H9 (cell line): ENCODE measurements at regions not wholly inside any gene's neighbourhood (a gene's known extent, or its start where the extent isn't known, plus 50 kb on each side); places are given as distances from the start of the nearest gene placed in this dataset.

Experiments
- DNase-seq: peaks from one replicate; pipeline ENCODE4 v3.0.0-alpha.2; 2017
- H2AFZ ChIP-seq: one replicate; pipeline ENCODE4 v1.6.1; 2013; ENCODE audit warnings: mild to moderate bottlenecking, low read length, control low read depth, moderate library complexity
- H2AK5ac ChIP-seq: 2 replicates; pipeline ENCODE4 v1.6.1; 2013; ENCODE audit warnings: low read length, control low read depth, mixed read lengths; ENCODE audit not compliant: insufficient read length
- H2BK120ac ChIP-seq: one replicate; pipeline ENCODE4 v1.6.1; 2013; ENCODE audit warnings: low read depth, mild to moderate bottlenecking, low read length, control low read depth, inconsistent platforms; ENCODE audit not compliant: poor library complexity, severe bottlenecking
- H2BK12ac ChIP-seq: 2 replicates; pipeline ENCODE4 v1.6.1; 2013; ENCODE audit warnings: low read length, control low read depth, mixed read lengths, low read depth; ENCODE audit not compliant: insufficient read length
- H2BK15ac ChIP-seq: 2 replicates; pipeline ENCODE4 v1.6.1; 2013; ENCODE audit warnings: low read depth, low read length, control low read depth
- H2BK20ac ChIP-seq: one replicate; pipeline ENCODE4 v1.6.1; 2013; ENCODE audit warnings: low read depth, mild to moderate bottlenecking, low read length, control low read depth, inconsistent platforms; ENCODE audit not compliant: poor library complexity, severe bottlenecking
- H2BK5ac ChIP-seq: 2 replicates; pipeline ENCODE4 v1.6.1; 2013; ENCODE audit warnings: low read length, control low read depth, mixed read lengths; ENCODE audit not compliant: insufficient read length
- H3K14ac ChIP-seq: 2 replicates; pipeline ENCODE4 v1.6.1; 2013; ENCODE audit warnings: low read length, control low read depth; ENCODE audit not compliant: insufficient read depth
- H3K18ac ChIP-seq: 2 replicates; pipeline ENCODE4 v1.6.1; 2013; ENCODE audit warnings: low read depth, mild to moderate bottlenecking, mixed read lengths, low read length, control low read depth; ENCODE audit not compliant: insufficient read length
- H3K23ac ChIP-seq: 2 replicates; pipeline ENCODE4 v1.6.1; 2013; ENCODE audit warnings: low read length, control low read depth, mixed read lengths, low read depth; ENCODE audit not compliant: insufficient read length
- H3K23me2 ChIP-seq: 2 replicates; pipeline ENCODE4 v1.6.1; 2013; ENCODE audit warnings: low read depth, mild to moderate bottlenecking, mixed read lengths, low read length, control low read depth; ENCODE audit not compliant: insufficient read length, poor library complexity, severe bottlenecking
- H3K27ac ChIP-seq: 2 replicates; pipeline ENCODE4 v1.5.1; 2013; ENCODE audit warnings: low read length, control low read depth, mixed read lengths, low read depth; ENCODE audit not compliant: insufficient read length
- H3K27me3 ChIP-seq: 2 replicates; pipeline ENCODE4 v1.6.1; 2013; ENCODE audit warnings: low read length, control low read depth, inconsistent platforms; ENCODE audit not compliant: insufficient read depth
- H3K4ac ChIP-seq: 2 replicates; pipeline ENCODE4 v1.6.1; 2013; ENCODE audit warnings: low read depth, mild to moderate bottlenecking, control low read depth, inconsistent platforms, low read length, moderate library complexity
- H3K4me1 ChIP-seq: 2 replicates; pipeline ENCODE4 v1.6.1; 2013; ENCODE audit warnings: low read length, control low read depth, inconsistent platforms; ENCODE audit not compliant: insufficient read depth
- H3K4me2 ChIP-seq: 2 replicates; pipeline ENCODE4 v1.6.1; 2013; ENCODE audit warnings: low read length, control low read depth, mixed read lengths; ENCODE audit not compliant: insufficient read length, insufficient read depth
- H3K56ac ChIP-seq: 2 replicates; pipeline ENCODE4 v1.6.1; 2013; ENCODE audit warnings: low read depth, mild to moderate bottlenecking, mixed read lengths, low read length, control low read depth; ENCODE audit not compliant: insufficient read length
- H3K79me1 ChIP-seq: 2 replicates; pipeline ENCODE4 v1.6.1; 2013; ENCODE audit warnings: low read depth, mild to moderate bottlenecking, moderate library complexity, low read length, control low read depth, inconsistent platforms; ENCODE audit not compliant: insufficient read depth, poor library complexity, severe bottlenecking
- H3K79me2 ChIP-seq: 2 replicates; pipeline ENCODE4 v1.6.1; 2013; ENCODE audit warnings: low read length, control low read depth, inconsistent platforms; ENCODE audit not compliant: insufficient read depth
- H3K9ac ChIP-seq: 2 replicates; pipeline ENCODE4 v1.6.1; 2013; ENCODE audit warnings: low read length, control low read depth, mixed read lengths; ENCODE audit not compliant: insufficient read length; ENCODE audit errors: extremely low read depth
- H3K9me3 ChIP-seq: one replicate; pipeline ENCODE4 v1.6.1; 2013; ENCODE audit warnings: low read depth, low read length, inconsistent platforms; ENCODE audit not compliant: control insufficient read depth
- H3T11ph ChIP-seq: one replicate; pipeline ENCODE4 v1.6.1; 2013; ENCODE audit warnings: mild to moderate bottlenecking, low read length, control low read depth, inconsistent platforms
- H4K20me1 ChIP-seq: one replicate; pipeline ENCODE4 v1.6.1; 2013; ENCODE audit not compliant: control insufficient read depth, insufficient read length, insufficient read depth
- H4K5ac ChIP-seq: 2 replicates; pipeline ENCODE4 v1.6.1; 2013; ENCODE audit warnings: low read depth, mild to moderate bottlenecking, mixed read lengths, low read length, control low read depth; ENCODE audit not compliant: insufficient read length
- H4K8ac ChIP-seq: replicated peaks from 2 replicates; pipeline ENCODE4 v1.6.1; 2013; ENCODE audit warnings: low read length, control low read depth, mixed read lengths, low read depth; ENCODE audit not compliant: insufficient read length
- H4K91ac ChIP-seq: 2 replicates; pipeline ENCODE4 v1.6.1; 2013; ENCODE audit warnings: low read depth, mild to moderate bottlenecking, moderate library complexity, mixed read lengths, low read length, control low read depth; ENCODE audit not compliant: insufficient read length
- H3K27ac Mint-ChIP-seq, 3 experiments: 2 replicates in 2 of 3; 3 replicates in 1 of 3; pipeline ENCODE4 v1.8.0; 2020 to 2021; ENCODE audit warnings: mixed read lengths in 3 of 3, mild to moderate bottlenecking in 1 of 3, moderate library complexity in 1 of 3
- H3K27me3 Mint-ChIP-seq: 2 replicates; pipeline ENCODE4 v1.8.0; 2021; ENCODE audit warnings: low read depth, mild to moderate bottlenecking, moderate library complexity, mixed read lengths
- H3K36me3 Mint-ChIP-seq, 3 experiments: 2 replicates in 2 of 3; 3 replicates in 1 of 3; pipeline ENCODE4 v1.8.0; 2020 to 2021; ENCODE audit warnings: low read depth in 3 of 3, mixed read lengths in 3 of 3; ENCODE audit not compliant: insufficient read depth in 1 of 3
- H3K4me1 Mint-ChIP-seq, 2 experiments: 2 replicates each; pipeline ENCODE4 v1.8.0; 2020; ENCODE audit warnings: mixed read lengths in 2 of 2
- H3K4me3 Mint-ChIP-seq, 2 experiments: 2 replicates in 1 of 2; 3 replicates in 1 of 2; pipeline ENCODE4 v1.8.0; 2020 to 2021; ENCODE audit warnings: mild to moderate bottlenecking in 2 of 2, mixed read lengths in 2 of 2, moderate library complexity in 1 of 2
- H3K9me3 Mint-ChIP-seq, 2 experiments: 2 replicates in 1 of 2; 3 replicates in 1 of 2; pipeline ENCODE4 v1.8.0; 2020; ENCODE audit warnings: mild to moderate bottlenecking in 2 of 2, mixed read lengths in 2 of 2, moderate library complexity in 1 of 2
- whole genome bisulfite sequencing: extraction: QIAGEN DNeasy Blood & Tissue Kit; methylation state at CpG from one replicate; pipeline ENCODE4 v1.1.7; 2013; ENCODE audit warnings: missing lambda C conversion rate, low lambda C conversion rate, mixed read lengths; ENCODE audit not compliant: insufficient read length; ENCODE audit errors: extremely low coverage; 5-methylcytosine and 5-hydroxymethylcytosine counted together
- TF ChIP-seq, protein P1 (sequence below): fragments of 200-600 bp; sonication (generic); conservative IDR thresholded peaks from 3 replicates; pipeline ENCODE4 v1.8.0; 2021; ENCODE audit warnings: antibody characterized with exemption, mild to moderate bottlenecking

DNA sequence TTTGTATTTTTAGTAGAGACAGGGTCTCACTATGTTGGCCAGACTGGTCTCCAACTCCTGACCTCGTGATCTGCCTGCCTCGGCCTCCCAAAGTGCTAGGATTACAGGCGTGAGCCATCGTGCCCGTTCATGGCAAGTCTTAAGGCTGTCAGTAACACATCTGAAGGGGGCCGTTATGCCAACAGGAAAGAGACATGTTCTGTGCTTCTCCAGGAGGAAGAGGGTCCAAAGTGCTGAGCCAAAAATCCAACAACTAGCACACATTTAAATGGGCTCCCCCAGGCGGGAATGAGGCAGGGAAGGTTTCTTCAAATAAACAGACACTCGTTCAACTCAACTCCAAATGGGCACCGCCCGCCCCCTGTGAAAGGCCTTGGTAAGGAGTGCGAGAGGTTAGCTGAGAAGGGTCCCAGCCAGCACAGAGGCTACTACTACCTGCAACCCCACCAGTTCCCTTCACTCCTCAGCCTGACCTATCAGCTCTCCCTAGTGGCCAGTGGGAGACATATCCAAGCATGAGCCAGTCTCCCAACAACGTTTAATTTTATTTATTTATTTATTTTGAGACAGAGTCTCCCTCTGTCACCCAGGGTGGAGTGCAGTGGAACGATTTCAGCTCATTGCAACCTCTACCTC lies 84.1 kb upstream of the DMRT1 start:
- WGBS = no CpG with 5 or more reads among the region's 13 CpGs
- Histone ChIP-seq H3T11ph (no peak overlapping the region), H3K56ac (no peak overlapping the region), H3K4ac (no peak overlapping the region), H3K4me1 (no peaks in the 10 kb centered on the region), H2AFZ (no peak overlapping the region), H3K27me3 (no peaks in the 10 kb centered on the region), H2BK5ac (no peak overlapping the region), H2BK12ac (no peak overlapping the region), H3K18ac (no peak overlapping the region), H3K14ac (no peak overlapping the region), H3K9ac (no peak overlapping the region), H2AK5ac (no peak overlapping the region), H2BK15ac (no peak overlapping the region), H4K20me1 (no peaks in the 10 kb centered on the region), H3K27ac (no peak overlapping the region), H3K9me3 (no peaks in the 10 kb centered on the region), H2BK120ac (no peak overlapping the region), H4K8ac (no peak overlapping the region), H3K4me2 (no peak overlapping the region), H3K23ac (no peak overlapping the region), H2BK20ac (no peak overlapping the region), H3K79me2 (no peaks in the 10 kb centered on the region), H3K23me2 (no peaks in the 10 kb centered on the region), H4K91ac (no peak overlapping the region), H3K79me1 (no peaks in the 10 kb centered on the region), H4K5ac (no peak overlapping the region)
- peak overlapping the region in 1 of 3 experiments; percentile 48; a peak in 1 of 7 replicates for H3K27ac Mint-ChIP-seq
- no peak overlapping the region for H3K4me3 Mint-ChIP-seq
- H3K4me1 Mint-ChIP-seq = peaks cover 4 to 10% of the 10 kb centered on the region in 2 experiments; a peak in 3 of 4 replicates
- H3K9me3 Mint-ChIP-seq = peaks cover 0 to 1% of the 10 kb centered on the region in 2 experiments; a peak in 3 of 5 replicates
- TF ChIP-seq, protein P1, sequence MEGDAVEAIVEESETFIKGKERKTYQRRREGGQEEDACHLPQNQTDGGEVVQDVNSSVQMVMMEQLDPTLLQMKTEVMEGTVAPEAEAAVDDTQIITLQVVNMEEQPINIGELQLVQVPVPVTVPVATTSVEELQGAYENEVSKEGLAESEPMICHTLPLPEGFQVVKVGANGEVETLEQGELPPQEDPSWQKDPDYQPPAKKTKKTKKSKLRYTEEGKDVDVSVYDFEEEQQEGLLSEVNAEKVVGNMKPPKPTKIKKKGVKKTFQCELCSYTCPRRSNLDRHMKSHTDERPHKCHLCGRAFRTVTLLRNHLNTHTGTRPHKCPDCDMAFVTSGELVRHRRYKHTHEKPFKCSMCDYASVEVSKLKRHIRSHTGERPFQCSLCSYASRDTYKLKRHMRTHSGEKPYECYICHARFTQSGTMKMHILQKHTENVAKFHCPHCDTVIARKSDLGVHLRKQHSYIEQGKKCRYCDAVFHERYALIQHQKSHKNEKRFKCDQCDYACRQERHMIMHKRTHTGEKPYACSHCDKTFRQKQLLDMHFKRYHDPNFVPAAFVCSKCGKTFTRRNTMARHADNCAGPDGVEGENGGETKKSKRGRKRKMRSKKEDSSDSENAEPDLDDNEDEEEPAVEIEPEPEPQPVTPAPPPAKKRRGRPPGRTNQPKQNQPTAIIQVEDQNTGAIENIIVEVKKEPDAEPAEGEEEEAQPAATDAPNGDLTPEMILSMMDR = peak; percentile 79
- no peaks in the 10 kb centered on the region for H3K36me3 Mint-ChIP-seq
- peak; percentile 82 for DNase-seq
- peaks cover 2% of the 10 kb centered on the region for H3K27me3 Mint-ChIP-seq
